PC-9 (cell line): ENCODE measurements at regions not wholly inside any gene's neighbourhood (a gene's known extent, or its start where the extent isn't known, plus 50 kb on each side); places are given as distances from the start of the nearest gene placed in this dataset.
A peak's percentile ranks its signal among the peaks of the same experiment; 100 is the strongest.

Source experiments
- BruUV-seq: library from RNA; stranded (reverse); fragments of 400-500 nt; replicated peaks from 2 replicates; lab custom pipeline; 2021; lab: Mats Ljungman, UMichigan
- CTCF ChIA-PET: fragments of 300-600 bp; sonication (Branson Sonifier 250); formaldehyde crosslinking; loops from one replicate; lab custom pipeline; 2022; ENCODE audit warnings: antibody characterized with exemption; lab: Charles Lee
- POLR2A ChIA-PET: fragments of 300-600 bp; sonication (Branson Sonifier 250); formaldehyde crosslinking; loops from one replicate; lab custom pipeline; 2022; ENCODE audit warnings: antibody characterized with exemption; ENCODE audit not compliant: unreplicated experiment; lab: Charles Lee
- DNase-seq, 2 experiments: peaks; one replicate each; pipeline versions ENCODE4 v3.0.0 to v3.0.0-alpha.2; 2015 to 2022; ENCODE audit warnings: mixed read lengths in 1 of 2
- H2AFZ ChIP-seq: fragments of 200-600 bp; sonication (generic); 2 replicates; pipeline ENCODE4 v1.8.1; 2017; ENCODE audit warnings: antibody characterized with exemption
- H3F3A ChIP-seq: fragments of 200-600 bp; sonication (generic); 2 replicates; pipeline ENCODE4 v1.8.1; 2017; ENCODE audit warnings: antibody characterized with exemption, mild to moderate bottlenecking, low read depth; ENCODE audit not compliant: insufficient read depth
- H3K27ac ChIP-seq: fragments of 200-600 bp; sonication (generic); 2 replicates; pipeline ENCODE4 v1.6.1; 2016; ENCODE audit warnings: mixed run types
- H3K27me3 ChIP-seq: fragments of 200-600 bp; sonication (generic); 2 replicates; pipeline ENCODE4 v1.6.1; 2016; ENCODE audit warnings: low read depth, mixed run types; ENCODE audit not compliant: insufficient read depth
- H3K36me3 ChIP-seq: fragments of 200-600 bp; sonication (generic); 2 replicates; pipeline ENCODE4 v1.6.1; 2016; ENCODE audit warnings: low read depth, mixed run types
- H3K4me1 ChIP-seq: fragments of 200-600 bp; sonication (generic); replicated peaks from 2 replicates; pipeline ENCODE4 v1.6.1; 2016; ENCODE audit warnings: mixed run types; ENCODE audit not compliant: insufficient read depth
- H3K4me2 ChIP-seq: fragments of 200-600 bp; sonication (generic); 2 replicates; pipeline ENCODE4 v1.6.1; 2017; ENCODE audit warnings: mixed run types
- H3K4me3 ChIP-seq: fragments of 200-600 bp; sonication (generic); 2 replicates; pipeline ENCODE4 v1.6.1; 2016; ENCODE audit warnings: mixed run types
- H3K79me2 ChIP-seq: fragments of 200-600 bp; sonication (generic); 2 replicates; pipeline ENCODE4 v1.6.1; 2017; ENCODE audit warnings: low read depth, mixed run types
- H3K9me2 ChIP-seq: fragments of 200-600 bp; sonication (generic); 2 replicates; pipeline ENCODE4 v1.8.1; 2017; ENCODE audit warnings: mild to moderate bottlenecking; ENCODE audit not compliant: insufficient read depth
- H3K9me3 ChIP-seq: fragments of 200-600 bp; sonication (generic); 2 replicates; pipeline ENCODE4 v1.8.1; 2016; ENCODE audit warnings: low read depth; ENCODE audit not compliant: insufficient read depth
- H4K20me1 ChIP-seq: fragments of 200-600 bp; sonication (generic); 2 replicates; pipeline ENCODE4 v1.8.1; 2017; ENCODE audit not compliant: insufficient read depth
- CTCF ChIP-seq: fragments of 200-600 bp; sonication (generic); conservative IDR thresholded peaks from 2 replicates; pipeline ENCODE4 v1.6.1; 2017; ENCODE audit warnings: mixed run types, antibody characterized with exemption, mild to moderate bottlenecking, moderate library complexity
- EZH2 ChIP-seq: fragments of 200-600 bp; sonication (generic); IDR thresholded peaks from 2 replicates; pipeline ENCODE4 v1.8.0; 2017; ENCODE audit warnings: antibody characterized with exemption, low read depth
- intact Hi-C: fragments of 100-400 bp; cut with micrococcal nuclease; formaldehyde crosslinking; loops from one replicate; pipeline ENCODE4 v1.10.0; 2022; ENCODE audit not compliant: unreplicated experiment

GRCh38 chr12:113565368-113565767 is 93.7 kb upstream of the LHX5 start:
- intact Hi-C loops = no loop called here
- BruUV-seq = no TSS peak
- Histone ChIP-seq H3K9me2 (no peaks in the 10 kb centered on the region), H3K9me3 (no peaks in the 10 kb centered on the region), H3K79me2 (no peaks in the 10 kb centered on the region), H3K4me3 (no peak overlapping the region), H3K36me3 (no peaks in the 10 kb centered on the region), H3K27me3 (peaks cover 19% of the 10 kb centered on the region), H3K4me1 (no peaks in the 10 kb centered on the region), H3K27ac (no peak overlapping the region), H3K4me2 (no peak overlapping the region), H2AFZ (no peak overlapping the region), H4K20me1 (no peaks in the 10 kb centered on the region), H3F3A (no peaks in the 10 kb centered on the region)
- POLR2A ChIA-PET = no interaction called here
- DNase-seq = peak in 1 of 2 experiments; percentile 11
- TF ChIP-seq EZH2 (no peak), CTCF (no peak)
- CTCF ChIA-PET = no interaction called here

- H2AFZ ChIP-seq = no peak overlapping the region
- no peak overlapping the region for H3K4me2 ChIP-seq
- intact Hi-C loops = no loop called here
- H3K27me3 ChIP-seq = peaks cover 19% of the 10 kb centered on the region
- no peaks in the 10 kb centered on the region for H3F3A ChIP-seq
- H3K9me3 ChIP-seq = no peaks in the 10 kb centered on the region
- ChIA-PET POLR2A (no interaction called here), CTCF (no interaction called here)
- no peaks in the 10 kb centered on the region for H4K20me1 ChIP-seq
- TF ChIP-seq EZH2 = no peak
- no peak for TF ChIP-seq CTCF
- no peak overlapping the region for H3K4me3 ChIP-seq
- BruUV-seq = no TSS peak
- H3K79me2 ChIP-seq = no peaks in the 10 kb centered on the region
- no peak for DNase-seq
- H3K4me1 ChIP-seq = no peaks in the 10 kb centered on the region
- no peaks in the 10 kb centered on the region for H3K9me2 ChIP-seq
- no peaks in the 10 kb centered on the region for H3K36me3 ChIP-seq
- no peak overlapping the region for H3K27ac ChIP-seq
Measured at GRCh38 chr12:113561068-113561780, 89.6 kb upstream of the LHX5 start.

- CTCF ChIA-PET = no interaction called here
Measured at GRCh38 chr12:113559466-113559865, 87.8 kb upstream of the LHX5 start.

More at GRCh38 chr12:113559466-113559865, 87.8 kb upstream of the LHX5 start:
- Histone ChIP-seq H4K20me1 (no peaks in the 10 kb centered on the region), H3K9me2 (no peaks in the 10 kb centered on the region), H3F3A (no peaks in the 10 kb centered on the region), H3K36me3 (no peaks in the 10 kb centered on the region), H3K4me2 (no peak overlapping the region), H3K27ac (no peak overlapping the region), H3K4me1 (0 out of 2 replicates have a peak, but pooled peaks cover 7% of the 10 kb centered on the region), H3K9me3 (no peaks in the 10 kb centered on the region), H3K4me3 (no peak overlapping the region), H3K79me2 (no peaks in the 10 kb centered on the region), H2AFZ (no peak overlapping the region), H3K27me3 (peaks cover 14% of the 10 kb centered on the region)
- BruUV-seq = no TSS peak
- intact Hi-C loops = no loop called here
- no peak for TF ChIP-seq CTCF
- TF ChIP-seq EZH2 = no peak
- POLR2A ChIA-PET = no interaction called here
- no peak for DNase-seq
